Activated CD8-positive, alpha-beta T cell treated with anti-CD3 and anti-CD28 coated beads for 36 hours (primary cell): ENCODE measurements at regions not wholly inside any gene's neighbourhood (a gene's known extent, or its start where the extent isn't known, plus 50 kb on each side); places are given as distances from the start of the nearest gene placed in this dataset.

Source experiments
- ATAC-seq: fragments of 200-7000 bp; cut with Tn5 transposase; one replicate; pipeline ENCODE4 v1.10.0; 2021; ENCODE audit warnings: mild to moderate bottlenecking, moderate library complexity
- CTCF ChIA-PET: fragments of 350-600 bp; sonication (Branson Sonifier 250); formaldehyde crosslinking; loops from one replicate; lab custom pipeline; 2021; ENCODE audit warnings: antibody characterized with exemption; lab: Charles Lee
- POLR2A ChIA-PET: fragments of 350-600 bp; sonication (Branson Sonifier 250); formaldehyde crosslinking; loops from one replicate; lab custom pipeline; 2021; ENCODE audit warnings: antibody characterized with exemption; lab: Charles Lee
- DNase-seq: peaks from one replicate; pipeline ENCODE4 v3.0.0-alpha.2; 2020
- H3K27ac Mint-ChIP-seq: one replicate; pipeline ENCODE4 v1.8.0; 2021; ENCODE audit warnings: mild to moderate bottlenecking, mixed read lengths
- H3K27me3 Mint-ChIP-seq: one replicate; pipeline ENCODE4 v1.8.0; 2021; ENCODE audit warnings: mixed read lengths
- H3K36me3 Mint-ChIP-seq: one replicate; pipeline ENCODE4 v1.8.0; 2021; ENCODE audit warnings: low read depth, mixed read lengths
- H3K4me1 Mint-ChIP-seq: one replicate; pipeline ENCODE4 v1.8.0; 2021; ENCODE audit warnings: low read depth, mixed read lengths
- H3K4me3 Mint-ChIP-seq: one replicate; pipeline ENCODE4 v1.8.0; 2021; ENCODE audit warnings: mild to moderate bottlenecking, moderate library complexity, mixed read lengths
- H3K9me3 Mint-ChIP-seq: one replicate; pipeline ENCODE4 v1.8.0; 2021; ENCODE audit warnings: mixed read lengths
- CTCF ChIP-seq: fragments of 200-600 bp; IDR thresholded peaks from one replicate; pipeline ENCODE4 v1.8.0; 2022; ENCODE audit warnings: antibody characterized with exemption, mild to moderate bottlenecking
- intact Hi-C: fragments of 100-400 bp; cut with micrococcal nuclease; formaldehyde crosslinking; loops from one replicate; pipeline ENCODE4 v1.10.0; 2022

GRCh38 chr3:193943200-193943599, 192.7 kb upstream of the HES1 start:
- H3K4me1 Mint-ChIP-seq = no peaks in the 10 kb centered on the region
- no peak for ATAC-seq
- peaks cover 12% of the 10 kb centered on the region for H3K27me3 Mint-ChIP-seq
- H3K9me3 Mint-ChIP-seq = no peaks in the 10 kb centered on the region
- intact Hi-C loops = no loop called here
- H3K27ac Mint-ChIP-seq = no peak overlapping the region
- H3K36me3 Mint-ChIP-seq = no peaks in the 10 kb centered on the region
- no peak for TF ChIP-seq CTCF
- ChIA-PET CTCF (no interaction called here), POLR2A (no interaction called here)
- H3K4me3 Mint-ChIP-seq = no peak overlapping the region
- no peak for DNase-seq

- H3K4me3 Mint-ChIP-seq = no peak overlapping the region
- POLR2A ChIA-PET = no interaction called here
- no peak overlapping the region for H3K27ac Mint-ChIP-seq
- no peak for DNase-seq
- TF ChIP-seq CTCF = no peak
- ATAC-seq = no peak
- H3K27me3 Mint-ChIP-seq = peaks cover 15% of the 10 kb centered on the region
- intact Hi-C loops = no loop called here
- H3K9me3 Mint-ChIP-seq = no peaks in the 10 kb centered on the region
- no peaks in the 10 kb centered on the region for H3K4me1 Mint-ChIP-seq
- no peaks in the 10 kb centered on the region for H3K36me3 Mint-ChIP-seq
- CTCF ChIA-PET = interaction anchor here (0.6 kb wide), 1 partner anchor 26 kb away, joined by 3 read pairs; no protein-coding TSS in a partner anchor
Observed at GRCh38 chr3:193943851-193944517, 192.0 kb upstream of the HES1 start.

GRCh38 chr3:193944518-193944884, 191.4 kb upstream of the HES1 start:
- ATAC-seq (no peak), DNase-seq (no peak)
- CTCF ChIA-PET = interaction anchor here (0.9 kb wide), 1 partner anchor 30 kb away, joined by 4 read pairs; no protein-coding TSS in a partner anchor
- Mint-ChIP-seq H3K36me3 (no peaks in the 10 kb centered on the region), H3K4me1 (no peaks in the 10 kb centered on the region), H3K27me3 (peaks cover 15% of the 10 kb centered on the region), H3K27ac (no peak overlapping the region), H3K9me3 (no peaks in the 10 kb centered on the region), H3K4me3 (no peak overlapping the region)
- TF ChIP-seq CTCF = no peak
- intact Hi-C loops = no loop called here
- POLR2A ChIA-PET = no interaction called here

- Mint-ChIP-seq H3K4me1 (no peaks in the 10 kb centered on the region), H3K27ac (no peak overlapping the region), H3K4me3 (no peak overlapping the region), H3K9me3 (no peaks in the 10 kb centered on the region), H3K36me3 (no peaks in the 10 kb centered on the region), H3K27me3 (peaks cover 13% of the 10 kb centered on the region)
- intact Hi-C loops = no loop called here
- DNase-seq = no peak
- ChIA-PET POLR2A (no interaction called here), CTCF (interaction anchor here (0.9 kb wide), 1 partner anchor 31 kb away, joined by 4 read pairs; no protein-coding TSS in a partner anchor)
- no peak for TF ChIP-seq CTCF
- no peak for ATAC-seq
Observed at GRCh38 chr3:193945143-193945542, 190.8 kb upstream of the HES1 start.

- intact Hi-C loops = no loop called here
Observed at GRCh38 chr3:193946945-193947344, 189.0 kb upstream of the HES1 start.

More at GRCh38 chr3:193946945-193947344, 189.0 kb upstream of the HES1 start:
- TF ChIP-seq CTCF = no peak
- Mint-ChIP-seq H3K27me3 (peaks cover 12% of the 10 kb centered on the region), H3K4me3 (no peak overlapping the region), H3K27ac (no peak overlapping the region), H3K9me3 (no peaks in the 10 kb centered on the region), H3K4me1 (no peaks in the 10 kb centered on the region), H3K36me3 (no peaks in the 10 kb centered on the region)
- ChIA-PET CTCF (no interaction called here), POLR2A (no interaction called here)
- DNase-seq (no peak), ATAC-seq (no peak)
